ENCODE measurements at regions not wholly inside any gene's neighbourhood (a gene's known extent, or its start where the extent isn't known, plus 50 kb on each side); places are given as distances from the start of the nearest gene placed in this dataset.

DNA sequence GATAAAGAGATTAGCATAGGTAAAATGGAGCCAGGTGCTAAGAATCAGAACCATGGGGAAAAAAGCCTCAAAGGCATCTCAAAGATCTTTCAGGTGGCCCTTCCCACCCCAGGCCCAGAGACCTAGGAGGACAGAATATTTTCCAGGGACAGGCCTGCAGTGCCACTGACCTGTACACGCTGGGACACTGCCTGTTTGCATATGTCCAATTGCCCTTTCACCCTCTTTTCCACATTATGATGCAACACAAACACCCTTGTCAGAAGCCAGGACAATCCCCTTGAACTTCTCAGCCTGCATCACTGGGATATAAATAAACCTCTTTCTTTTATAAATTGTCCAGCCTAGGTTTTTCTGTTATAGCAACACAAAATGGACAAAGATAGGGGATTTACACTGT is 419.1 kb downstream of the TRIB2 start:
- Histone ChIP-seq H3K9me3 (ENCODE audit: low read length) (no peaks in the 10 kb centered on the region), H4K20me1 (ENCODE audit: insufficient read depth, low read length) (no peaks in the 10 kb centered on the region), H3K27ac (ENCODE audit: low read depth, low read length, poor library complexity, severe bottlenecking) (no peak overlapping the region), H3K4me3 (ENCODE audit: low read depth, low read length, poor library complexity, severe bottlenecking) (no peak overlapping the region), H2AFZ (ENCODE audit: low read length) (no peak overlapping the region), H3K4me2 (ENCODE audit: low read length) (no peak overlapping the region), H3K4me1 (ENCODE audit: insufficient read depth, low read length, poor library complexity, severe bottlenecking) (no peaks in the 10 kb centered on the region), H3K79me2 (ENCODE audit: insufficient read depth, low read depth, low read length) (no peaks in the 10 kb centered on the region), H3K9me2 (ENCODE audit: insufficient read depth, low read length) (no peaks in the 10 kb centered on the region), H3K36me3 (ENCODE audit: insufficient read depth, low read length) (no peaks in the 10 kb centered on the region)
- POLR2A ChIA-PET = no interaction called here
- no peak for TF ChIP-seq CTCF (conservative IDR thresholded peaks at IDR 0.05; ENCODE audit: low read length)
- no peak for TF ChIP-seq EZH2phosphoT487 (IDR thresholded peaks at IDR 0.05; ENCODE audit: borderline replicate concordance, low read depth, low read length)
- CTCF ChIA-PET (ENCODE audit: unreplicated experiment) = no interaction called here
- no TSS peak for BruUV-seq (replicated peaks)
- intact Hi-C loops (cut with micrococcal nuclease; ENCODE audit: unreplicated experiment) = no loop called here
- DNase-seq (ENCODE audit: low spot score) = no peak

DNA sequence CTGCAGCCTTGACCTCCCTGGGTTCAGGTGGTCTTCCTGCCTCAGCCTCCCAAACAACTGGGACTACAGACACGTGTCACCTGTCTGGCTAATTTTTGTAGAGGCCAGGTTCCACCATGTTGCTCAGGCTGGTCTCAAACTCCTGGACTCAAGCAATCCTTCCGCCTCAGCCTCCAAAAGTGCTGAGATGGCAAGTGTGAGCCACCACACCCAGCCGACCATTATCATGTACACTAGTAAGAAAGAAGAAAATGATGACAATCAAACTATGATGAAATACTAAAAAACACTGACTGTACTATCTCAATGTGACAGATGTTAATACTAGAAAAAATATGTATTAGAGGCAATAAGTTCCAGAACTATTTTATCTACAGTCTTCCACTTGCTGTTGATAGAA is 420.9 kb downstream of the TRIB2 start:
- ChIA-PET POLR2A (no interaction called here), CTCF (ENCODE audit: unreplicated experiment) (no interaction called here)
- no peaks in the 10 kb centered on the region for H3K79me2 ChIP-seq (ENCODE audit: insufficient read depth, low read depth, low read length)
- H4K20me1 ChIP-seq (ENCODE audit: insufficient read depth, low read length) = no peaks in the 10 kb centered on the region
- no peaks in the 10 kb centered on the region for H3K9me2 ChIP-seq (ENCODE audit: insufficient read depth, low read length)
- H2AFZ ChIP-seq (ENCODE audit: low read length) = no peak overlapping the region
- H3K9me3 ChIP-seq (ENCODE audit: low read length) = no peaks in the 10 kb centered on the region
- H3K4me3 ChIP-seq (ENCODE audit: low read depth, low read length, poor library complexity, severe bottlenecking) = no peak overlapping the region
- no peak for DNase-seq (ENCODE audit: low spot score)
- no peak for TF ChIP-seq CTCF (conservative IDR thresholded peaks at IDR 0.05; ENCODE audit: low read length)
- TF ChIP-seq EZH2phosphoT487 (IDR thresholded peaks at IDR 0.05; ENCODE audit: borderline replicate concordance, low read depth, low read length) = no peak
- no peak overlapping the region for H3K27ac ChIP-seq (ENCODE audit: low read depth, low read length, poor library complexity, severe bottlenecking)
- H3K4me2 ChIP-seq (ENCODE audit: low read length) = no peak overlapping the region
- no peaks in the 10 kb centered on the region for H3K36me3 ChIP-seq (ENCODE audit: insufficient read depth, low read length)
- no peaks in the 10 kb centered on the region for H3K4me1 ChIP-seq (ENCODE audit: insufficient read depth, low read length, poor library complexity, severe bottlenecking)
- intact Hi-C loops (cut with micrococcal nuclease; ENCODE audit: unreplicated experiment) = no loop called here
- BruUV-seq (replicated peaks) = no TSS peak

GRCh38 chr2:13141315-13141714 is 424.6 kb downstream of the TRIB2 start:
- no peak for TF ChIP-seq EZH2phosphoT487 (IDR thresholded peaks at IDR 0.05; ENCODE audit: borderline replicate concordance, low read depth, low read length)
- TF ChIP-seq CTCF (conservative IDR thresholded peaks at IDR 0.05; ENCODE audit: low read length) = no peak

More at GRCh38 chr2:13141315-13141714, 424.6 kb downstream of the TRIB2 start:
- Histone ChIP-seq H2AFZ (ENCODE audit: low read length) (no peak overlapping the region), H3K4me3 (ENCODE audit: low read depth, low read length, poor library complexity, severe bottlenecking) (no peak overlapping the region), H3K27ac (ENCODE audit: low read depth, low read length, poor library complexity, severe bottlenecking) (no peak overlapping the region), H4K20me1 (ENCODE audit: insufficient read depth, low read length) (no peaks in the 10 kb centered on the region), H3K36me3 (ENCODE audit: insufficient read depth, low read length) (no peaks in the 10 kb centered on the region), H3K4me1 (ENCODE audit: insufficient read depth, low read length, poor library complexity, severe bottlenecking) (no peaks in the 10 kb centered on the region), H3K4me2 (ENCODE audit: low read length) (no peak overlapping the region), H3K79me2 (ENCODE audit: insufficient read depth, low read depth, low read length) (no peaks in the 10 kb centered on the region), H3K9me3 (ENCODE audit: low read length) (no peaks in the 10 kb centered on the region), H3K9me2 (ENCODE audit: insufficient read depth, low read length) (no peaks in the 10 kb centered on the region)
- ChIA-PET CTCF (ENCODE audit: unreplicated experiment) (no interaction called here), POLR2A (no interaction called here)
- BruUV-seq (replicated peaks) = no TSS peak
- intact Hi-C loops (cut with micrococcal nuclease; ENCODE audit: unreplicated experiment) = no loop called here
- DNase-seq (ENCODE audit: low spot score) = no peak
